ENCODE measurements at regions not wholly inside any gene's neighbourhood (a gene's known extent, or its start where the extent isn't known, plus 50 kb on each side); places are given as distances from the start of the nearest gene placed in this dataset.

- ChIA-PET CTCF (interaction anchor here (1.2 kb wide), 1 partner anchor 8 kb away, joined by 3 read pairs; no protein-coding TSS in a partner anchor), POLR2A (no interaction called here)
- DNase-seq (ENCODE audit: extremely low spot score) = no peak
- no peak for TF ChIP-seq CTCF (IDR thresholded peaks at IDR 0.05; ENCODE audit: control extremely low read depth, extremely low read depth, low read depth, missing control alignments)
Measured at GRCh38 chr15:69692342-69692741, 239.7 kb downstream of the RPLP1 start.

- ChIA-PET POLR2A (no interaction called here), CTCF (interaction anchor here (1.2 kb wide), 1 partner anchor 9 kb away, joined by 3 read pairs; no protein-coding TSS in a partner anchor)
- DNase-seq (ENCODE audit: extremely low spot score) = no peak
- no peak for TF ChIP-seq CTCF (IDR thresholded peaks at IDR 0.05; ENCODE audit: control extremely low read depth, extremely low read depth, low read depth, missing control alignments)
Measured at GRCh38 chr15:69693059-69693458, 240.4 kb downstream of the RPLP1 start.

GRCh38 chr15:69696946-69697345, 244.3 kb downstream of the RPLP1 start:
- POLR2A ChIA-PET = no interaction called here
- no peak for TF ChIP-seq CTCF (IDR thresholded peaks at IDR 0.05; ENCODE audit: control extremely low read depth, extremely low read depth, low read depth, missing control alignments)
- no peak for DNase-seq (ENCODE audit: extremely low spot score)
- CTCF ChIA-PET = no interaction called here

- DNase-seq (ENCODE audit: extremely low spot score) = no peak
- ChIA-PET POLR2A (no interaction called here), CTCF (no interaction called here)
- TF ChIP-seq CTCF (IDR thresholded peaks at IDR 0.05; ENCODE audit: control extremely low read depth, extremely low read depth, low read depth, missing control alignments) = no peak
Measured at GRCh38 chr15:69697916-69698315, 245.3 kb downstream of the RPLP1 start.

GRCh38 chr15:69699096-69699495, 246.5 kb downstream of the RPLP1 start:
- ChIA-PET POLR2A (no interaction called here), CTCF (no interaction called here)
- no peak for TF ChIP-seq CTCF (IDR thresholded peaks at IDR 0.05; ENCODE audit: control extremely low read depth, extremely low read depth, low read depth, missing control alignments)
- DNase-seq (ENCODE audit: extremely low spot score) = no peak

- POLR2A ChIA-PET = no interaction called here
- CTCF ChIA-PET = no interaction called here
Measured at GRCh38 chr15:69700380-69700779, 247.8 kb downstream of the RPLP1 start.

More at GRCh38 chr15:69700380-69700779, 247.8 kb downstream of the RPLP1 start:
- TF ChIP-seq CTCF (IDR thresholded peaks at IDR 0.05; ENCODE audit: control extremely low read depth, extremely low read depth, low read depth, missing control alignments) = no peak
- no peak for DNase-seq (ENCODE audit: extremely low spot score)

Measured in GM10248 (cell line).